Common myeloid progenitor, CD34-positive (primary cell): ENCODE measurements at regions not wholly inside any gene's neighbourhood (a gene's known extent, or its start where the extent isn't known, plus 50 kb on each side); places are given as distances from the start of the nearest gene placed in this dataset.

ENCODE experiments used
- CTCF ChIA-PET: fragments of 350-600 bp; sonication (Branson Sonifier 250); formaldehyde crosslinking; loops from one replicate; lab custom pipeline; 2021; ENCODE audit warnings: antibody characterized with exemption; lab: Charles Lee
- POLR2A ChIA-PET: fragments of 350-600 bp; sonication (Branson Sonifier 250); formaldehyde crosslinking; loops from one replicate; lab custom pipeline; 2021; ENCODE audit warnings: antibody characterized with exemption; lab: Charles Lee
- DNase-seq, 3 donors: peaks; one replicate each; pipeline versions ENCODE4 v3.0.0 to v3.0.0-alpha.2; 2013
- H3K27ac ChIP-seq, 2 experiments: 1 replicate in 1 of 2; 2 replicates in 1 of 2; pipeline ENCODE4 v1.7.0; 2013; ENCODE audit warnings: inconsistent platforms in 2 of 2, low read length in 2 of 2, mild to moderate bottlenecking in 2 of 2, low read depth in 1 of 2, moderate library complexity in 1 of 2; ENCODE audit not compliant: severe bottlenecking in 2 of 2, insufficient read depth in 1 of 2, poor library complexity in 1 of 2
- H3K27me3 ChIP-seq, 5 experiments: replicated peaks in 2 of 5; 1 replicate in 3 of 5; 2 replicates in 2 of 5; pipeline versions ENCODE4 v1.6.1 to v1.7.0; 2013; ENCODE audit warnings: low read length in 4 of 5, mild to moderate bottlenecking in 2 of 5, moderate library complexity in 2 of 5, inconsistent platforms in 1 of 5; ENCODE audit not compliant: insufficient read depth in 5 of 5, control insufficient read depth in 4 of 5
- H3K36me3 ChIP-seq, 4 experiments: 1 replicate in 2 of 4; 2 replicates in 2 of 4; pipeline versions ENCODE4 v1.6.1 to v1.7.0; 2013; ENCODE audit warnings: low read length in 3 of 4, control low read depth in 1 of 4, mild to moderate bottlenecking in 1 of 4; ENCODE audit not compliant: control insufficient read depth in 4 of 4, insufficient read depth in 4 of 4
- H3K4me1 ChIP-seq, 4 experiments: 1 replicate in 3 of 4; 2 replicates in 1 of 4; pipeline versions ENCODE4 v1.6.1 to v1.7.1; 2013; ENCODE audit warnings: low read length in 3 of 4, mild to moderate bottlenecking in 3 of 4, control low read depth in 1 of 4, inconsistent platforms in 1 of 4, moderate library complexity in 1 of 4; ENCODE audit not compliant: control insufficient read depth in 4 of 4, insufficient read depth in 4 of 4; ENCODE audit errors: control extremely low read depth in 1 of 4
- H3K4me3 ChIP-seq, 7 experiments: 1 replicate in 4 of 7; 2 replicates in 3 of 7; pipeline versions ENCODE4 v1.5.1 to v1.7.0; 2013; ENCODE audit warnings: mild to moderate bottlenecking in 7 of 7, low read length in 6 of 7, moderate library complexity in 6 of 7, inconsistent platforms in 2 of 7, low read depth in 2 of 7, control low read depth in 1 of 7; ENCODE audit not compliant: insufficient read depth in 4 of 7, control insufficient read depth in 1 of 7; ENCODE audit errors: extremely low read depth in 1 of 7
- H3K9me3 ChIP-seq, 5 experiments: 1 replicate in 4 of 5; 2 replicates in 1 of 5; pipeline versions ENCODE4 v1.6.1 to v1.7.1; 2013; ENCODE audit warnings: low read length in 4 of 5, mild to moderate bottlenecking in 2 of 5, inconsistent platforms in 1 of 5, low read depth in 1 of 5, moderate library complexity in 1 of 5; ENCODE audit not compliant: control insufficient read depth in 4 of 5, insufficient read depth in 2 of 5; ENCODE audit errors: control extremely low read depth in 1 of 5
- WGBS: methylation state at CpG from one replicate; pipeline ENCODE4 v1.1.5; 2013; ENCODE audit not compliant: insufficient coverage; 5-methylcytosine and 5-hydroxymethylcytosine counted together

DNA sequence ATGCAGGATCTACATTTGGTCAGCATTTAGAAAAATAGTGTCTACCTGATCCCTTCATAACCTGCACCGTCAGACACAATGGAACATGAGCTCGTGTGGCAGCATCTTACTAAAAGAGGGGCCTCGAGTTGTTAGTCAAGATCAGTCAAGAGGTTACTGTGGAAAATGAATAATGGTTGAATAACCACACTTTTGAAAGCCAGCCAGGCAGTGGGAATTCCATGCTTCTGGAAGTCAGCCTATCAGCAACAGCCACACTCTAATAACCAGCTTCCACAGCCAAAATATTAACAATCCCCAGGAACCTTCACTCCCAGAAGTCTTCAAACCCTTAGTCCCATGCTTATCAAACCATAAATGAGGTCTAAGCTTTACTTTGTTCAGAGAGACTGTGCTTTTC lies 234.3 kb downstream of the HS3ST1 start:
- ChIA-PET CTCF (no interaction called here), POLR2A (no interaction called here)
- WGBS = 100% methylated on average over 1 of the region's 3 CpGs
- H3K27me3 ChIP-seq = no peaks in the 10 kb centered on the region
- H3K4me1 ChIP-seq = peaks cover 0 to 10% (median 8%) of the 10 kb centered on the region in 4 experiments
- no peaks in the 10 kb centered on the region for H3K9me3 ChIP-seq
- H3K27ac ChIP-seq = no peak overlapping the region
- H3K36me3 ChIP-seq = no peaks in the 10 kb centered on the region
- no peak for DNase-seq
- no peak overlapping the region for H3K4me3 ChIP-seq

DNA sequence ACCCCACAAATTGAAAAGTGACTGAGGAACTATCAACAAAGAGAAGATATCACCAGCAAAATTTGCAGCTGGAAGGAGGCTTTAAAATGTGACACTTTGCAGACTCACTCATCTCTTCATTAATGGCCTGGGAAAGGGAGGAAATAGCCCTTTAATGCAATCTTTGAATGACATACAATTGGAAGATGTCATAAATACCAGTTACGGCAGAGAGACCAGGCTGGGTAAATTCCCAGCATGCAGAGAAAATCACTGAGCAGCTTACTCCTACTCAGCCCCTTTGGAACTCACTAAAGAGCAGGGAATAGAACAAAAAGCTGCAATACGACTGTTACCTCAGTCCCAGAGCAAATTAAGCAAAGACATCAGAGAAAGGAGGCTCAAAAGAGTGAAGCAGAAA lies 238.9 kb downstream of the HS3ST1 start:
- no peak for DNase-seq
- CTCF ChIA-PET = no interaction called here
- Histone ChIP-seq H3K27me3 (no peaks in the 10 kb centered on the region), H3K36me3 (no peaks in the 10 kb centered on the region), H3K9me3 (no peaks in the 10 kb centered on the region), H3K27ac (no peak overlapping the region), H3K4me1 (peaks cover 0 to 17% (median 12%) of the 10 kb centered on the region in 4 experiments), H3K4me3 (peak overlapping the region in 4 of 7 experiments; percentile 27 to 53 (median 31))
- POLR2A ChIA-PET = no interaction called here
- WGBS = 17% methylated on average over 1 of the region's 2 CpGs

- WGBS = 100% methylated on average over 1 of the region's 2 CpGs
- no peaks in the 10 kb centered on the region for H3K36me3 ChIP-seq
- H3K4me3 ChIP-seq = no peak overlapping the region
- no peaks in the 10 kb centered on the region for H3K9me3 ChIP-seq
- no peaks in the 10 kb centered on the region for H3K4me1 ChIP-seq
- H3K27me3 ChIP-seq = no peaks in the 10 kb centered on the region
- ChIA-PET CTCF (no interaction called here), POLR2A (no interaction called here)
- no peak overlapping the region for H3K27ac ChIP-seq
- no peak for DNase-seq
Observed at GRCh38 chr4:11183356-11183740, 245.3 kb downstream of the HS3ST1 start.

DNA sequence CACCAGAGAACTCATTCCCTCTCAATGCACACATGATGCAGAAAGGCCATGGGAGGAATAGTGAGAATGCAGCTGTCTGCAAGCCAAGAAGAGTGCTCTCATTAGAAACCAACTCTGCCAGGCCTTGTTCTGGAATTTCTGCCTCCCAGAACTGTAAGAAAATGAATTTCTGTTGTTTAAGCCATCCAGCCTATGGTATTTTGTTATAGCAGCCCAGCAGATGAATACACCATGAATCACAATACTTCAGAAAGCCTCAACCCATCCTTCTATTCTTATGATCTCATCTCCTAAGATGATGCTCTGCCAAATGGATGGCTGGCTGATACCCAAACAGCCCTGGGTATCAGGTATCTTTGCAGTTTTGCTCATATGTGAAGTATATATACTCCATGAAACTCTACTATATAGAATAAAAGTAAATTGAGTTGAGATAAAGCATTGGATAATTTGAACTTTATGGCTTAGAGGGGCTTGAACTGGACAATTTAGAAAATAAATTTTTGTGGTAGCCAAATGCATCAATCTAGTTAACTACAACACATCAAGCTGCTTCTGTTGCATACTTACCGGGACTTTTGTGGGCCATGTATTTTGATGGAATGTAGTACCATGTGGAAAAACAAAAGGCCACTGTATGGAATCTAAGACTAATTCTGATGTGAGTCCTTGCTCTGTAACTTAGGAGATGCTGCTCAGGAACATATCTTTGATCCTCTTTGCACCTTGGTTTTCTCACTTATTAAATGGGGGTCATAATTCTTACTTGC lies 245.9 kb downstream of the HS3ST1 start:
- ChIA-PET CTCF (interaction anchor here (0.9 kb wide), 1 partner anchor 595 kb away, joined by 3 read pairs; no protein-coding TSS in a partner anchor), POLR2A (no interaction called here)
- no peaks in the 10 kb centered on the region for H3K9me3 ChIP-seq
- no peak overlapping the region for H3K27ac ChIP-seq
- DNase-seq = no peak
- no peaks in the 10 kb centered on the region for H3K4me1 ChIP-seq
- H3K4me3 ChIP-seq = no peak overlapping the region
- WGBS = 100% methylated on average over 1 of the region's 1 CpG
- H3K36me3 ChIP-seq = no peaks in the 10 kb centered on the region
- H3K27me3 ChIP-seq = no peaks in the 10 kb centered on the region

DNA sequence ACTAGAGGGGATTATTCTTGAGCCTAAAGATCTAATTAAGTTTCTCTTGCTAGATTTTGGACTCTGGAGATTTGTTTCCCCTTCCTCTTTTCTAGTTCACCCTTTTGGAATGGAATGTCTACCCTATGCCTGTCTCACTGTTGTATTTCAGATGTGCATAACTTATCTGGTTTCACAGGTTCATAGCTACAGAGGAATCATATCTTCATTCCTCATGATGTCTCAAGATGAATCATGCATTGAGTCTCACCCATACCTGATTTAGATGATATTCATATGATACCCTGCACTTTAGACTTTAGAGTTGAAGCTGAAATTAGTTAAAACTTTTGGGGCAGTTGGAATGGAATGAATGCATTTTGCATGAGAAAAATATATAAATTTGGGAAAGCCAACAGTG lies 246.7 kb downstream of the HS3ST1 start:
- no peak overlapping the region for H3K4me3 ChIP-seq
- DNase-seq = no peak
- no peaks in the 10 kb centered on the region for H3K4me1 ChIP-seq
- no peaks in the 10 kb centered on the region for H3K27me3 ChIP-seq
- no peak overlapping the region for H3K27ac ChIP-seq
- no peaks in the 10 kb centered on the region for H3K9me3 ChIP-seq
- H3K36me3 ChIP-seq = no peaks in the 10 kb centered on the region
- ChIA-PET POLR2A (no interaction called here), CTCF (interaction anchor here (0.9 kb wide), 1 partner anchor 594 kb away, joined by 3 read pairs; no protein-coding TSS in a partner anchor)

DNA sequence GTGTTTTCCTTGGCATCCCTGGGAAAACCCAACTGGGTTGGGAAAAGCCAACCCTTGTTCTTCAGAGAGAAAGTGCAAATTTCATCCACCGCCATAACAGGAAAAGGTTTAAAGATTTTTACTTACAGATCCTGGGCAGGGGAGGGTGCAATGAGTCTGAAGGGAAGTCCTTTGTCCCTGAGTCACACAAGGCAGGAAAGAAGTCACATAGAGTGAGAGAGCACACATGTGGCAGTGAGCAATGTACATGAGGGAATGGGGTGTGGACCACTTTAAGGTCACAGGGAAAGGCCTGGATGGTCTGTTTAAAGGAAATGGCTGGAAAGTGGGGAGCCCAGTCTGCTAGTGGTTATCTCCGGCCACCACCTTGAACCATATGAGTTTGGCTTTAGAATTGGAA lies 248.9 kb downstream of the HS3ST1 start:
- Histone ChIP-seq H3K27ac (no peak overlapping the region), H3K27me3 (no peaks in the 10 kb centered on the region), H3K4me1 (no peaks in the 10 kb centered on the region), H3K4me3 (no peak overlapping the region), H3K36me3 (no peaks in the 10 kb centered on the region), H3K9me3 (no peaks in the 10 kb centered on the region)
- DNase-seq = no peak
- CTCF ChIA-PET = no interaction called here
- WGBS = 100% methylated on average over 2 of the region's 2 CpGs
- POLR2A ChIA-PET = no interaction called here

DNA sequence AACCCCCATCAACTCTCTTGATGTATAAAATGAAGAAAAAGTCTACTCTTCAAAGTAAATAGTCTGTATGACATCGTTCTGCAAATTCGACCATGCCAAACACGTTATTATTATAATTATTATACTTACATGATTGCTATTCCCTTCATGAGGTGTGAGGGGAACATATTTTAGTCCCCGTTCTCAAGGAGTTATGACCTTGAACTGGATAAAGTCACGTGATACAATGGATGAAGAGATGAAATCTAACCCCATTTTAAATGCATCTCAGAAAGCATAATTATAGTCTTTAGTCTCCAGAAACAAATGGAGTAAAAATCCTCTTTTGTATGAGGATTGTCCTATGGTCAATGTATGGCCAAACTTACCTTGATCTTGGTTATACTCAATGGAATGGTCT lies 250.3 kb downstream of the HS3ST1 start:
- Histone ChIP-seq H3K27ac (no peak overlapping the region), H3K9me3 (no peaks in the 10 kb centered on the region), H3K4me1 (no peaks in the 10 kb centered on the region), H3K27me3 (no peaks in the 10 kb centered on the region), H3K36me3 (no peaks in the 10 kb centered on the region), H3K4me3 (no peak overlapping the region)
- CTCF ChIA-PET = no interaction called here
- DNase-seq = no peak
- WGBS = no CpG with 5 or more reads among the region's 5 CpGs
- POLR2A ChIA-PET = interaction anchor here (0.5 kb wide), 1 partner anchor 157 kb away, joined by 3 read pairs; no protein-coding TSS in a partner anchor
